ENCODE measurements at regions not wholly inside any gene's neighbourhood (a gene's known extent, or its start where the extent isn't known, plus 50 kb on each side); places are given as distances from the start of the nearest gene placed in this dataset.

DNA sequence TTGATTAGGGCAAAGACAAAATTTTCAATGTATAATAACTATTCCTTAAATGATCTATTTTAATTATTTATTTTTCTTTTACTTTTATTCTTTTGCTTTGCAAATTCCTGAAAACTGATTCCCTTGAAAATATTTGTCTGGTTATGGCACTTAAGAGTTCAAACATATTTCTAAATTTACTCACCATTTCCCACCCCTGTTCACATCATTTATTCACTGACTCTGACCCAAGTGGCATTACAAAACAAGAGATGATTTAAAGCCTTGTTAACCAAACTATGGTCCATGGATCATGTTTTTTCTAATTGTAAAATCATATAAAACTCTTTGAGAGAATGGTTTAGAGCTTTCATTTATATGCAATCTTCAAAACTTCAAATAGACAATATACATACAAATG lies 1256.1 kb upstream of the LRRN3 start:
- no peak for TF ChIP-seq POLR2A (IDR thresholded peaks at IDR 0.05)
- TF ChIP-seq, protein P1, sequence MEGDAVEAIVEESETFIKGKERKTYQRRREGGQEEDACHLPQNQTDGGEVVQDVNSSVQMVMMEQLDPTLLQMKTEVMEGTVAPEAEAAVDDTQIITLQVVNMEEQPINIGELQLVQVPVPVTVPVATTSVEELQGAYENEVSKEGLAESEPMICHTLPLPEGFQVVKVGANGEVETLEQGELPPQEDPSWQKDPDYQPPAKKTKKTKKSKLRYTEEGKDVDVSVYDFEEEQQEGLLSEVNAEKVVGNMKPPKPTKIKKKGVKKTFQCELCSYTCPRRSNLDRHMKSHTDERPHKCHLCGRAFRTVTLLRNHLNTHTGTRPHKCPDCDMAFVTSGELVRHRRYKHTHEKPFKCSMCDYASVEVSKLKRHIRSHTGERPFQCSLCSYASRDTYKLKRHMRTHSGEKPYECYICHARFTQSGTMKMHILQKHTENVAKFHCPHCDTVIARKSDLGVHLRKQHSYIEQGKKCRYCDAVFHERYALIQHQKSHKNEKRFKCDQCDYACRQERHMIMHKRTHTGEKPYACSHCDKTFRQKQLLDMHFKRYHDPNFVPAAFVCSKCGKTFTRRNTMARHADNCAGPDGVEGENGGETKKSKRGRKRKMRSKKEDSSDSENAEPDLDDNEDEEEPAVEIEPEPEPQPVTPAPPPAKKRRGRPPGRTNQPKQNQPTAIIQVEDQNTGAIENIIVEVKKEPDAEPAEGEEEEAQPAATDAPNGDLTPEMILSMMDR (IDR thresholded peaks at IDR 0.05) = no peak
- DNase-seq = no peak
- intact Hi-C loops (cut with DNase I) = no loop called here
- Histone ChIP-seq H3K27me3 (no peaks in the 10 kb centered on the region), H3K4me3 (replicated peaks in 1 of 3) (no peak overlapping the region), H3K4me1 (no peaks in the 10 kb centered on the region), H3K27ac (no peak overlapping the region), H3K9me3 (no peaks in the 10 kb centered on the region), H3K36me3 (no peaks in the 10 kb centered on the region)

DNA sequence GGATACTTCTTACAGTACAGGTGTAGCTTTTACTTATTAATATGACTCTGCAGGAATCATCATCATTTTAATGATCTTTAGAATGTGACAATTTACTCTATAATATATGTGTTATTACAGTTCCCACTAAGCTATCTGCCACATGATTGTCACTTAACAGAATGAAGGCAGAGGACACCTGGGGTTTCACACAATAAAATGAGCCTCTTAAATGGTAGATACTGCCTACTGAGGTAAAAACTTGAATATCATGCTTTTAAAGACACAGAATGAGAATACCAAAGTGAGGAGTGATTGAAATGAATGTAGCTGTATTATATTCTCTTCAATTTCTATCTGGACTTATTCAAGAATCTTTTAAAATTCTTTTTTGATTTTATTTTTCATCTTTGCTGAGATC lies 1255.3 kb upstream of the LRRN3 start:
- no peak for TF ChIP-seq POLR2A (IDR thresholded peaks at IDR 0.05)
- TF ChIP-seq, protein P1 (IDR thresholded peaks at IDR 0.05) = no peak
- no peak overlapping the region for H3K4me3 ChIP-seq (replicated peaks in 1 of 3)
- H3K27ac ChIP-seq = no peak overlapping the region
- intact Hi-C loops (cut with DNase I) = no loop called here
- no peaks in the 10 kb centered on the region for H3K36me3 ChIP-seq
- H3K27me3 ChIP-seq = no peaks in the 10 kb centered on the region
- H3K9me3 ChIP-seq = no peaks in the 10 kb centered on the region
- no peak for DNase-seq
- H3K4me1 ChIP-seq = no peaks in the 10 kb centered on the region

DNA sequence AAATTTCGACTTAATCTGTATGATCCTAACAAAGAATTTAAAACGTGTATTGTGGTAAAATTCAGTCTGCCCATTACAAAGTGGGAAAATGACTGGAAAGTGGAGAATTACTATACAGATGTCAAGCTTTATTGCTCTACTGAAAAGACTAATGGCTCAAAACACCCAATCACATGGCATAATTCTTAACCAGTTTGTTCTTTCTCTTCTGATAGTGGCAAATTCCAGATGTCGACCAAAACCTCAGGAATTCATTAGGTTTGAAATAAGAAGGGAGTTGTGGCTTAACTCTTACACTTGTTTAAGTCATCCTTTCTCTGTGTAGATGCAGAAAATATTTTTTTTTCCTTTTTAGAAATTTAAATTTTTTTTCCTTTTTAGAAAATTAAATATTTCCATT lies 1254.9 kb upstream of the LRRN3 start:
- TF ChIP-seq POLR2A (IDR thresholded peaks at IDR 0.05) = no peak
- Histone ChIP-seq H3K27ac (no peak overlapping the region), H3K36me3 (no peaks in the 10 kb centered on the region), H3K9me3 (no peaks in the 10 kb centered on the region), H3K27me3 (no peaks in the 10 kb centered on the region), H3K4me1 (no peaks in the 10 kb centered on the region), H3K4me3 (replicated peaks in 1 of 3) (no peak overlapping the region)
- DNase-seq = no peak
- 89 to 94% methylated on average over 3 of the region's 3 CpGs for WGBS, 2 donors
- intact Hi-C loops (cut with DNase I) = no loop called here

DNA sequence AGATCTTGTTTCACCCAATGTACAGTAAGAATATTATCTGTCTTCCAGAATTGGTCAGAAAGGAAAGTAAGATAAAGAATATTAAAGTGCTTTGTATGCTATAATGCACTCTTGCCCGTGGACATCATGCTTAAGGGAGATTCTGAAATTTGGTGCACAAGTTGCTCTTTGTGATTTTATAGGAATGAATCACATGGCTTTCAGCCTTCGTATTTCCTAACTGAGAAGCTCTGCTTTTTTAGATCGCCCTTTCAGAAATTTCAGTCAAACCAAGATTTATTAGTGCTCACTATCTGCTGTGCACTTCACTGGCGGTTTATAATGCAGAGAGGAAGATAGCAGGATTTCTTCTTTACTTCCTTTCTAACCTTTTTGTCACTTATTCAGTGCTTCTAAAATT lies 1248.5 kb upstream of the LRRN3 start:
- Histone ChIP-seq H3K27ac (no peak overlapping the region), H3K4me3 (replicated peaks in 1 of 3) (no peak overlapping the region), H3K9me3 (no peaks in the 10 kb centered on the region), H3K36me3 (no peaks in the 10 kb centered on the region), H3K4me1 (no peaks in the 10 kb centered on the region), H3K27me3 (no peaks in the 10 kb centered on the region)
- TF ChIP-seq, protein P1 (IDR thresholded peaks at IDR 0.05) = no peak
- no peak for TF ChIP-seq POLR2A (IDR thresholded peaks at IDR 0.05)
- 87 to 90% methylated on average over 4 of the region's 4 CpGs for WGBS, 2 donors
- intact Hi-C loops (cut with DNase I) = loop anchor here (10.0 kb wide), 1 partner anchor 1892 kb away; no protein-coding TSS in a partner anchor
- no peak for DNase-seq

DNA sequence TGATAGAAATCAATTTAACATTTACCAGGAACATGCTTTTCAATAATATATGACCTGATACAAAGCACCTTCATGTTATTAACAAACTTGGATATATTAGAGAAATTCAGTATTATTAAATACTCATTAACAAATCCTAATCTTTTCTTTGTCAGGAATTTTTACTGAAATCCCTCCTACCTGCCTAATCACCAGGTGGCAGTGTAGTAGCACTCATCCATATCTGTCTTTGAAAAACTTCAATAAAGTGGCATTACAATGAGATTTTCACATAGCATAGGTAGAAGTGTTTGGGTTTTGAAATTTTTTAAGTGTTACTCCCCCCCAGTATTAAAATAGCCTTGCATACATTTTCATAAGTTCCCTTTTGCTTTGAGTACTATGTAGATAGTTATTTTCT lies 1246.6 kb upstream of the LRRN3 start:
- Histone ChIP-seq H3K4me1 (no peaks in the 10 kb centered on the region), H3K27me3 (no peaks in the 10 kb centered on the region), H3K9me3 (no peaks in the 10 kb centered on the region), H3K27ac (no peak overlapping the region), H3K4me3 (replicated peaks in 1 of 3) (no peak overlapping the region), H3K36me3 (no peaks in the 10 kb centered on the region)
- intact Hi-C loops (cut with DNase I) = loop anchor here (10.0 kb wide), 1 partner anchor 1890 kb away; no protein-coding TSS in a partner anchor
- TF ChIP-seq, protein P1 (IDR thresholded peaks at IDR 0.05) = peak in 3 of 6 experiments; percentile 57 to 61 (median 57)
- TF ChIP-seq POLR2A (IDR thresholded peaks at IDR 0.05) = no peak
- DNase-seq = peak; percentile 3 to 4

DNA sequence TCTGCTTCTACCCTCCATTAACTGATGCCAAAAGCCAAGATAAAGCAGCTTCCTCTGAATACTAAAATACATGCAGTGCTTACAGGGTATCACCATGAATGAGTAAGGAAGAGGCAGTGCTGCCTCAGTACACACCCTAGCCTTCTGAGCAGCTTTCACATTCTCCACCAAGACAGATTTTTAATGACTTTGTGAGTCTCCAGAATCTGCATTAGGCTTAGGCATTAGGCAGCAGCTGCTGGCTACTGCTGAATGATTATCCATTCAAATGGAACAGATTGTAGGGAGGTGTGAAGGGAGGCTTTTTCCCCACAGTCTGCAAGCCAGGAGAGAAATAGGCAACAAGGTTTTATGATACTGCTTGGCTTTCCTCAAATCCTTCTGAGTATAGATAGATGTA lies 1226.7 kb upstream of the LRRN3 start:
- no peak overlapping the region for H3K4me3 ChIP-seq (replicated peaks in 1 of 3)
- no peaks in the 10 kb centered on the region for H3K36me3 ChIP-seq
- H3K4me1 ChIP-seq = no peaks in the 10 kb centered on the region
- intact Hi-C loops (cut with DNase I) = no loop called here
- TF ChIP-seq, protein P1 (IDR thresholded peaks at IDR 0.05) = no peak
- no peak for TF ChIP-seq POLR2A (IDR thresholded peaks at IDR 0.05)
- H3K27ac ChIP-seq = no peak overlapping the region
- DNase-seq = no peak
- no peaks in the 10 kb centered on the region for H3K27me3 ChIP-seq
- no peaks in the 10 kb centered on the region for H3K9me3 ChIP-seq

All from thyroid gland (tissue), 4 donors.